Right cardiac atrium (tissue), 5 donors: ENCODE measurements at regions not wholly inside any gene's neighbourhood (a gene's known extent, or its start where the extent isn't known, plus 50 kb on each side); places are given as distances from the start of the nearest gene placed in this dataset.

ENCODE experiments used
- ATAC-seq, 2 donors: fragments of 200-7000 bp; cut with Tn5 transposase; one replicate each; pipeline versions ENCODE4 v1.8.0 to v1.9.1; 2020; ENCODE audit warnings: moderate library complexity in 2 of 2, mild to moderate bottlenecking in 1 of 2
- DNase-seq, 3 donors: peaks; one replicate each; pipeline ENCODE4 v3.0.0-alpha.2; 2020
- H3K27ac ChIP-seq: one replicate; pipeline ENCODE4 v1.5.1; 2013; ENCODE audit warnings: mild to moderate bottlenecking, low read length, control low read depth, moderate library complexity
- H3K27me3 ChIP-seq: one replicate; pipeline ENCODE4 v1.6.1; 2013; ENCODE audit not compliant: control insufficient read depth, insufficient read depth
- H3K4me1 ChIP-seq: one replicate; pipeline ENCODE4 v1.6.1; 2013; ENCODE audit warnings: low read length; ENCODE audit not compliant: control insufficient read depth, insufficient read depth
- H3K4me3 ChIP-seq: one replicate; pipeline ENCODE4 v1.5.1; 2013; ENCODE audit warnings: low read length, control low read depth
- H3K9me3 ChIP-seq: one replicate; pipeline ENCODE4 v1.6.1; 2013; ENCODE audit warnings: low read length; ENCODE audit not compliant: control insufficient read depth
- WGBS: extraction: QIAGEN DNeasy Blood & Tissue Kit; methylation state at CpG from one replicate; pipeline ENCODE4 v1.1.7; 2013; 5-methylcytosine and 5-hydroxymethylcytosine counted together
- intact Hi-C, 4 donors: fragments of 100-400 bp; cut with DNase I; formaldehyde crosslinking; loops; one replicate each; pipeline versions ENCODE4 v1.11.0 to v1.14.0; 2022 to 2023
- donor health status: healthy with polysubstance abuse.
- donor health status: DM: no; HTN: yes; CAD: no.
- donor health status: DM: no; HTN: no; CAD: no.
- donor health status: DM: no; HTN: yes; CAD: no; lungs with severe emphysema.
- donor health status: DM: yes; HTN: yes; CAD: no.

DNA sequence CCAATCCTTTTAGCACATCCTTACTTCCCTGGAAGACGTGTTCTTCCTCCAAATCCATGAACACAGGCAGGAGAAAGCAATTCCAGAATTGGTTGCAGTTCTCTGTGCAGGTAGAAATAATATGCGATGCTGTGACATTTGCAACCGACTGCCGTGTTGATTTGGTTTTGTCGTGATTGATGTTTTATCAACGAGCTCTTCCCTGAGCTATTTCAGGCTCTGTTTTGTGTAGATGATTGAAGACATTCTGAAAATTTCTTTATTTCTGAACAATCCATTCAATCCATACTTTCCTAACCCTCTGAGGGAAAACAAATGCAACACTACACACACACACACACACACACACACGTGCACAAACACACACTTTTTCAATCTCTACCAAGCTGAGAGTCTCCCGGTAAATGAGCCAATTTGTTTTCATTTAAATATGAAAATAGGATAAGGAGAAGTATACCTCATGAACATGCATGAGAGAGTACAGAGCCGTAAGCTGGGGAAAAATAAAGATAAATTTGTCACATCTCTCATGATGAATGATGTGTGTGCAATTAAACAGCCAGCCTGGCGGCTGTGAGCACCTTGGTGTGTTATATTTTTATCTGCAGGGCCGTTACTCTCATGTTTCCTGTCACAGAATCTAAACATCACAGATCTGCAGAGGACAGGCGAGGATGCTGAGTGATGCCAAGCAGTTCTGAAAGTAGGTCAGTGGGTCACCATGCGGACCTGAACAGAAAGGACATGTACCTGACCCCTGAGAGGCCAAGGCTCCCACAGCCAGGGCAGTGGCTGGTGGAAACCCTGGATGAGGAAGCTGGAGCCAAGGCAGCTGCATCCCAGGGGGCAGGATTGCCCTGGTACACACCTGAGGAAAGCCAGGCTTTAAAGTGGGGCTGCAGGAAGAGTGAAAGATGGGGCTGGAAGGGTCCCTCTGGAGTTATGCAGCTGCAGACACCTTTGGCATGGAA lies 64.8 kb downstream of the PDCL3 start:
- no peak for ATAC-seq
- H3K9me3 ChIP-seq: no peaks in the 10 kb centered on the region
- intact Hi-C loops: no loop called here
- H3K27ac ChIP-seq: no peak overlapping the region
- DNase-seq: no peak
- WGBS: 57% methylated on average over 13 of the region's 13 CpGs
- no peak overlapping the region for H3K4me3 ChIP-seq
- no peaks in the 10 kb centered on the region for H3K27me3 ChIP-seq
- H3K4me1 ChIP-seq: no peaks in the 10 kb centered on the region

DNA sequence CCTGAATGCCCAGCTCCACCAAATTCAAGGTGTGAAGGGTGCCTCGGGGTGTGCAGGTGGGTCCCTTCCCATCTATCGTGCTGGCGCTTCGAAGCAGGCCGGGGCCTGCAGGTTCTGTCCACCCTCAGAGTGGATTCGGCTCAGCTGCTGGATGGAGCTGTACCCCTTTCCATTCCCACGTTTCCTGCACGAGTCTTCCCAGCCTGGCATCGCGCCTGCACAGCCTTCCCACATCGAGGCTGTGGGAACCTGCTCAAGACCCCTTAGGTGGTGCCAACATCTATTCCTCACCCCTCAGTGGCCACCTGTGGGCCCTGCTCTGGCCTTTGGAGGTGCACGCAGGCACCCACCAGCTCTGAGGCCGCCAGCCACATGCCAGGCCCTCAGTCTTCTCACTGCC lies 65.7 kb downstream of the PDCL3 start:
- no peak for ATAC-seq
- WGBS: 84% methylated on average over 13 of the region's 13 CpGs
- intact Hi-C loops: no loop called here

DNA sequence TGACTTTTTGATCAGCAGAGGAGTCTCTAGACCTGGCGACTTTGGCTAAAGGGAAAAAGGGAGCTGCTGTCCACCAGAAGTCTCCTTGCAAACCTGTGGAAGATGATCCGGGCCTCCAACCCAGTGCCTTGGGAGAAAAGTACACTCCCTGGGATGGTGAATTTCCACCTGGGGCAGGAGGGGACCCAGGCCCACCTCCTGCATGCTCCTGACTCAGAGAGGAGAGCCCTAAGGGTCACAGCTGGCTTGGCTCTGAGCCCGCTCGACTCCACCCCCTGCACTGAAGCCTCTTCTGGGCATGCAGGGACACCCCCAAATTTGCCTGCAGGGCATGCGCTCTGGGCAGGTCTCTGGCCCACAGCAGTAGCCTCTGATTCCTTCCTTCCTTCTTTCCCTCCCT lies 66.5 kb downstream of the PDCL3 start:
- H3K27me3 ChIP-seq: no peaks in the 10 kb centered on the region
- H3K9me3 ChIP-seq: no peaks in the 10 kb centered on the region
- H3K27ac ChIP-seq: no peak overlapping the region
- no peak for DNase-seq
- intact Hi-C loops: no loop called here
- H3K4me1 ChIP-seq: no peaks in the 10 kb centered on the region
- ATAC-seq: no peak
- no peak overlapping the region for H3K4me3 ChIP-seq
- WGBS: 95% methylated on average over 5 of the region's 5 CpGs

More for the DNA sequence above, 65.7 kb downstream of the PDCL3 start:
- H3K27me3 ChIP-seq: no peaks in the 10 kb centered on the region
- no peak overlapping the region for H3K4me3 ChIP-seq
- H3K9me3 ChIP-seq: no peaks in the 10 kb centered on the region
- no peak for DNase-seq
- no peaks in the 10 kb centered on the region for H3K4me1 ChIP-seq
- H3K27ac ChIP-seq: no peak overlapping the region

DNA sequence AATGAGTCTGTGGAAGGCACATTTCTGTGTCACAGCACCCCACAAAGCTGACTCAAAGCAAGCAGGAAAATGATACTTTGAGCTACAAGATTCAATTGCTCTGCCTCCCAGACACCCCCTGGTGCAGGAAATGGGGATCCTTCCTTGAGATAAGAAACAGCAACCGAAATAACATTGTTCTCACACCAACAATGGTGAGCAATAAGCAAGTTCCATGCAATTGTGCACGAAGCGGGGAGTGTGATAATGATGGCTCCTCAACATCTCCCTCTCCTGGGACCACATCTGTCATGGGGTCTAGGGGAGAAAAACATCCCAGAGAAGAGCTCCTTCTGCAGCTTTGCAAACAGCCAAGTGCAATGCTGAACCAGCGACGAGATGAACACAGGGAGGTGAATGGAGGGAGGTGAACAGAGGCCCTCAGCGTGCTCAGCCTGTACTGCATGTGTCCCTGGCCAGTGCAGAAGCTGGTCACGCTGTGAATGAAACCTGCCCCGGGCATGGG lies 67.7 kb downstream of the PDCL3 start:
- intact Hi-C loops: no loop called here
- ATAC-seq: no peak
- Histone ChIP-seq H3K9me3 (no peaks in the 10 kb centered on the region), H3K27ac (no peak overlapping the region), H3K4me1 (no peaks in the 10 kb centered on the region), H3K27me3 (no peaks in the 10 kb centered on the region), H3K4me3 (no peak overlapping the region)
- WGBS: 62% methylated on average over 8 of the region's 8 CpGs
- no peak for DNase-seq

DNA sequence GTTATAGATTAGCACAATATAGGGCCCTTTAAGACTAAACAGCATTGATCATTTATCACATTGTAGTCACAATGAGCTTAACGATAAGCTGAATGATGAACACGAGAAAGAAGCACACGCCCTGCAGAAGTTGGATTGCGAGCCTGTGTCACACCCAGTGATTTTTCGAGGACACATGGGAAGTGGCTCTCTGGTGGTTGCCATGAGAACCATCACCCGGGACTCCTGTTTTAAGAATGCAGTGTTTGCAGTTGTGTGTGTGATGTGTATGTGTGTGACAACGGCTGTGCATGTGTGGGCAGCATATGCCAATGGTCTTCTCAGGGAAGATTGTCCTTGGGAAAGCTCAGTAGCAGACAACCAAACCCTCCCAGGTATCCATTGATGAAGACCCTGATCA lies 69.2 kb downstream of the PDCL3 start:
- no peaks in the 10 kb centered on the region for H3K4me1 ChIP-seq
- H3K4me3 ChIP-seq: no peak overlapping the region
- no peak overlapping the region for H3K27ac ChIP-seq
- no peaks in the 10 kb centered on the region for H3K27me3 ChIP-seq
- ATAC-seq (no peak), DNase-seq (no peak)
- WGBS: 80% methylated on average over 7 of the region's 7 CpGs
- H3K9me3 ChIP-seq: no peaks in the 10 kb centered on the region
- intact Hi-C loops: no loop called here

DNA sequence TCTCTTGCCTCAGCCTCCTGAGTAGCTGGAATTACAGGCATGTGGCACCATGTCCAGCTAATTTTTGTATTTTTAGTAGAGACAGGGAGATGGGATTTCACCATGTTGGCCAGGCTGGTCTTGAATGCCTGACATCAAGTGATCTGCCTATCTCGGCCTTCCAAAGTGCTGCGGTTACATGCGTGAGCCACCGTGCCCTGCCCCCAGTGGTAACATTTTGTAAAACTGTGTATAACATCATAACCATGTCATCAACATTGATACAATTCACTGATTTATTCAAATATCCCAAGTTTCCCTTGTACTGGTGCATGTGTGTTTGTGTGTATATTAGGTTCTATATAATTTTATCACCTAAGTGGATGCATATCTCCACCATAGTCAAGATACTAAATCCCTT lies 70.0 kb downstream of the PDCL3 start:
- intact Hi-C loops: no loop called here
- no peak overlapping the region for H3K4me3 ChIP-seq
- DNase-seq (no peak), ATAC-seq (no peak)
- no peaks in the 10 kb centered on the region for H3K9me3 ChIP-seq
- no peaks in the 10 kb centered on the region for H3K27me3 ChIP-seq
- H3K4me1 ChIP-seq: no peaks in the 10 kb centered on the region
- H3K27ac ChIP-seq: no peak overlapping the region
- 70% methylated on average over 4 of the region's 4 CpGs for WGBS

DNA sequence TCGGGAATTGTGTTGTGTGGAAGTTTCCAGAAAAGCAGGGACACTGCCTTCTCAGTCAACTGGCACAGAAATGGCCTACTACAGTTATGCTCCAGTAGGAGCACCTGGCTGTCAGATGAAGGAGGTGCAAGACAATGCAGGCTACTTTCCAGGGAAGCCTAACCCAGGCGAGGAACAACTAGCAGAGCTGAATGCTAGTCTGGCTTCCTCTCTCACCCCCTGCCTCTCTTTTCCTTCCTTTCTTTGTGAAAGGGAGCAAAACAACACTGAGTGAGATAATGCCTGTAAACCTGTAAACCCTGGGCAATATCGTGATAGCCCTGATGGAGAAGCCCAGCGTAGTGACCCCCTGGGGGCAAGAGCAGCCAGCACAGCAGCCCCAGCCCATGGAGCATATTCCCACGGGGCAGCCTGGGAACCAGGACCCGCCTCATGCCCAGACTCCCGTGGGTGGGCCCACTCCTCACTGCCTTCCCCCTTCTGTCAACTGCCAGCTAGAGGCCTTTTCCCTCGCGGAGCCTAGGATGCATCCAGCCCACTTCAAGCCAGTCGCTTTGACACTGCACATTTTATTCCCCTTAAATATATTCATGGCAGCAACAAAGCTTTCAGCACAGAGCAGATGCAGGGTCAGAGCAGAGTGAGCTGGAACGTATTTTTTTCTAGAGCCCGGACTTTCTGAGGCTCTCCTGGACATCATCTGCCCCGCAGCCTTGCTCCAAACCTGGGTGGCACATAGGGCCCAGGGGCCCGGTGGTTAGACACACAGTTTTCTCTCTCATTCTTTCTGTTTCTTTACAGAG lies 77.0 kb downstream of the PDCL3 start:
- Histone ChIP-seq H3K4me3 (no peak overlapping the region), H3K4me1 (no peaks in the 10 kb centered on the region), H3K27ac (no peak overlapping the region), H3K27me3 (no peaks in the 10 kb centered on the region), H3K9me3 (no peaks in the 10 kb centered on the region)
- ATAC-seq (no peak), DNase-seq (no peak)
- intact Hi-C loops: no loop called here
- WGBS: 53% methylated on average over 14 of the region's 14 CpGs

DNA sequence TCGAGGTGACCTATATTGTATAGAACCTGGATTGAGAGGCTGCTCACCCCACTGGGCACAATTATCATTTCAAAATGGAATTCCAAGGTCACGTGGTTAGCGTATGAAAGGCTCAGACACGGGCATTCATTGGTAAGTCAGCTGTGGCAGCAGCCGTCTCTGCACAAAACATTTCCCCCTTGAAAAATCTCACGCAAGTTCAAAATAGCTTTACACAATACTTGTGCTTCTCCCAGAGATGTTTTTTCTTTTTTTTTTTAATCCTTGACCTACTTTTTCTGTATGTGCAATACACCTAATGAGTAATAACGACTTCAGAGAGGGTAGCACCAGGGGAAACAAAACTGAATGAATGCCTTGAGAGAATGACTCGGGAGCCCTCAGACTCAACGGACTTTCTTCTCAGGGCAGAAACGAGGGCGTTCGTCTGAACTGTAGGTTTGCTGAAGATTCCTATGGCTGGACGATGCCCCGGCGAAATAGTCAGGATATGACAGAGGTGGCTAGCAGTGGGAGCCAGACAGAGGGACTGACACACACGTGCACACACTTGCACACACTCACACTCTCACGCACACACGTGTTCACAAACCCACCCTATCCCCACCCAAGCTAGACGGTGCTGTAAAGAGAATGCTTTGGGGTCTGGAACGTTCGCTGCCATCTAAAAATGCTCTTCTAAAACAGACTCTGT lies 77.8 kb downstream of the PDCL3 start:
- Histone ChIP-seq H3K27ac (no peak overlapping the region), H3K4me3 (no peak overlapping the region), H3K27me3 (no peaks in the 10 kb centered on the region), H3K4me1 (no peaks in the 10 kb centered on the region), H3K9me3 (no peaks in the 10 kb centered on the region)
- 78% methylated on average over 21 of the region's 21 CpGs for WGBS
- DNase-seq (no peak), ATAC-seq (no peak)
- intact Hi-C loops: no loop called here

DNA sequence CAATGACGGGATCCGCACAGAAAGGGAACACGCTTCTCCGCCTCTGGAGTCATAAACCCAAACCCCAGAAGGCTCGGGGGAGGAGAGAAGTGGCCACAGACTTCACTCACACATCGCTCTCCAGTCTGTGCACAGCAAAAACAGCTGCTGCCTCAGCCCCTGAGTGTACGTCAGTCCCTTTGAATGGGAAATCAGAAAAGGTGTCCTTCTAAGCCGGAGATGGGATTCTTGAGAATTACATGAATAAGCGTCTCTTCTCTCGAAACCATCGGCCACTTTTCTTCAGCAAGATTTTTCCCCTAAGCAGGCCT lies 78.3 kb downstream of the PDCL3 start:
- 90% methylated on average over 11 of the region's 11 CpGs for WGBS
- DNase-seq: no peak
- Histone ChIP-seq H3K27ac (no peak overlapping the region), H3K9me3 (no peaks in the 10 kb centered on the region), H3K27me3 (no peaks in the 10 kb centered on the region), H3K4me3 (no peak overlapping the region), H3K4me1 (no peaks in the 10 kb centered on the region)
- ATAC-seq: no peak
- intact Hi-C loops: no loop called here

DNA sequence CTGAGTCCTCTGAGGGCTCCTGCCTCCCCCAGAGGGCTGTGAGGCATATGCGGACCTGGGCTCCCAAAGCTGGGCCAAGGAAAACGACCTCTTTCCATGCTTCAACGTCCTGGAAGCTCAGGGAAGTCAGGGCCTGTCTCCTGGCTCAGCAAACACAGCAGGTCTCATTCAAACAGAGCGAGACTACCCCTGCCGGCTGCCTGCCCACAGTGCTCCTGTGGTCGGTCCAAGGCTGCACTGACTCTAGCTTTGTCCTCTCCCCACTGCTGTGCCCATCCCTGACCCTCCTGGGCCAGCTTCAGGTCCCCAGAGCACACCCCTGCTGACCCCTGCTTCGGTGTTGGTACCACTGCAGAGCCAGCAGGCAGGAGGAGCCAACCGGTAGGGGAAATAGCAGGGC lies 79.6 kb downstream of the PDCL3 start:
- WGBS: 88% methylated on average over 8 of the region's 8 CpGs
- H3K9me3 ChIP-seq: no peaks in the 10 kb centered on the region
- DNase-seq (no peak), ATAC-seq (no peak)
- H3K27me3 ChIP-seq: no peaks in the 10 kb centered on the region
- intact Hi-C loops: no loop called here
- no peaks in the 10 kb centered on the region for H3K4me1 ChIP-seq
- no peak overlapping the region for H3K4me3 ChIP-seq
- H3K27ac ChIP-seq: no peak overlapping the region

DNA sequence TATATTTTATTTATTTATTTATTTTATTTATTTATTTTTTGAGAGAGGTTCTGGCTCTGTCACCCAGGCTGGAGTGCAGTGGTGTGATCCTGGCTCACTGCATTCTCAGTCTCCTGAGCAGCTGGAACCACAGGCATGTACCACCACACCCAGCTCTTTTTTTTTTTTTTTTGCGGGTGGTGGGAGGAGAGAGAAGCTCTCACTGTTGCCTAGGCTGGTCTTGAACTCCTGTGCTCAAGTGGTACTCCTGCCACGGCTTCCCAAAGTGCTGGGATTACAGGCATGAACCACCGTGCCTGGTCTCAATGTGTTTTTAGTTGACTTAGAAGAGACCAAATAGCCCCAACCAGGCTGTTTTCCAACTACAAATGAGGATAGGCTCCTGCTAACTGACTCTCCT lies 80.7 kb downstream of the PDCL3 start:
- DNase-seq (no peak), ATAC-seq (no peak)
- no peaks in the 10 kb centered on the region for H3K4me1 ChIP-seq
- no peaks in the 10 kb centered on the region for H3K27me3 ChIP-seq
- intact Hi-C loops: no loop called here
- 93% methylated on average over 3 of the region's 3 CpGs for WGBS
- H3K9me3 ChIP-seq: no peaks in the 10 kb centered on the region
- H3K4me3 ChIP-seq: no peak overlapping the region
- H3K27ac ChIP-seq: no peak overlapping the region
